Large intestine (tissue), 3 donors: ENCODE measurements at regions not wholly inside any gene's neighbourhood (a gene's known extent, or its start where the extent isn't known, plus 50 kb on each side); places are given as distances from the start of the nearest gene placed in this dataset.
A peak's percentile ranks its signal among the peaks of the same experiment; 100 is the strongest.

Source experiments
- DNase-seq, 2 donors: peaks; one replicate each; pipeline versions ENCODE4 v3.0.0 to v3.0.0-alpha.2; 2013
- H3K27ac ChIP-seq: one replicate; pipeline ENCODE4 v1.5.1; 2013; ENCODE audit warnings: low read length
- H3K27me3 ChIP-seq: 2 replicates; pipeline ENCODE4 v1.6.1; 2013; ENCODE audit warnings: low read length; ENCODE audit not compliant: control insufficient read depth, insufficient read depth
- H3K36me3 ChIP-seq: 2 replicates; pipeline ENCODE4 v1.6.1; 2013; ENCODE audit warnings: low read length; ENCODE audit not compliant: control insufficient read depth, insufficient read depth
- H3K4me1 ChIP-seq: one replicate; pipeline ENCODE4 v1.6.1; 2013; ENCODE audit warnings: low read length; ENCODE audit not compliant: control insufficient read depth, insufficient read depth
- H3K4me3 ChIP-seq: one replicate; pipeline ENCODE4 v1.5.1; 2013; ENCODE audit warnings: low read length
- H3K9me3 ChIP-seq: one replicate; pipeline ENCODE4 v1.6.1; 2013; ENCODE audit warnings: mild to moderate bottlenecking, low read depth, low read length, moderate library complexity; ENCODE audit not compliant: control insufficient read depth
- WGBS: methylation state at CpG from one replicate; pipeline ENCODE4 v1.1.5; 2013; ENCODE audit warnings: low lambda C conversion rate; ENCODE audit not compliant: insufficient coverage; 5-methylcytosine and 5-hydroxymethylcytosine counted together

- WGBS = 67% methylated on average over 1 of the region's 1 CpG
- H3K4me1 ChIP-seq = no peaks in the 10 kb centered on the region
Measured at GRCh38 chr6:128767705-128768104, 115.2 kb upstream of the LAMA2 start.

DNA sequence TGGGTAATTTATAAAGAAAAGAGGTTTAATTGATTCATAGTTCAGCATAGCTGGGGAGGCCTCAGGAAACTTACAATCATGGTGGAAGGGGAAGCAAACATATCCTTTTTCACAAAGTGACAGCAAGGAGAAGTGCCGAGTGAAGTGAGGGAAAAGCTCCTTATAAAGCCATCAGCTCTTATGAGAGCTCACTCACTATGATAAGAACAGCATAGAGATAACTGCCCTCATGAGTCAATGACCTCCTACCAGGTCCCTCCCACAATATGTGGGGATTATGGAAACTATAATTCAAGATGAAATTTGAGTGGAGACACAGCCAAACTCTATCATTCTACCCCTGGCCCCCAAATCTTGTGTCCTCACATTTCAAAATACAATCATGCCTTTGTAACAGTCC lies 115.8 kb upstream of the LAMA2 start:
- WGBS = no CpG with 5 or more reads among the region's 1 CpG
- Histone ChIP-seq H3K4me1 (no peaks in the 10 kb centered on the region), H3K36me3 (no peaks in the 10 kb centered on the region), H3K4me3 (no peak overlapping the region), H3K27ac (no peak overlapping the region), H3K9me3 (peaks cover 3% of the 10 kb centered on the region), H3K27me3 (no peaks in the 10 kb centered on the region)
- no peak for DNase-seq

More at GRCh38 chr6:128767705-128768104, 115.2 kb upstream of the LAMA2 start:
- Histone ChIP-seq H3K27me3 (no peaks in the 10 kb centered on the region), H3K4me3 (no peak overlapping the region), H3K36me3 (no peaks in the 10 kb centered on the region), H3K9me3 (peaks cover 3% of the 10 kb centered on the region), H3K27ac (no peak overlapping the region)
- DNase-seq = no peak

DNA sequence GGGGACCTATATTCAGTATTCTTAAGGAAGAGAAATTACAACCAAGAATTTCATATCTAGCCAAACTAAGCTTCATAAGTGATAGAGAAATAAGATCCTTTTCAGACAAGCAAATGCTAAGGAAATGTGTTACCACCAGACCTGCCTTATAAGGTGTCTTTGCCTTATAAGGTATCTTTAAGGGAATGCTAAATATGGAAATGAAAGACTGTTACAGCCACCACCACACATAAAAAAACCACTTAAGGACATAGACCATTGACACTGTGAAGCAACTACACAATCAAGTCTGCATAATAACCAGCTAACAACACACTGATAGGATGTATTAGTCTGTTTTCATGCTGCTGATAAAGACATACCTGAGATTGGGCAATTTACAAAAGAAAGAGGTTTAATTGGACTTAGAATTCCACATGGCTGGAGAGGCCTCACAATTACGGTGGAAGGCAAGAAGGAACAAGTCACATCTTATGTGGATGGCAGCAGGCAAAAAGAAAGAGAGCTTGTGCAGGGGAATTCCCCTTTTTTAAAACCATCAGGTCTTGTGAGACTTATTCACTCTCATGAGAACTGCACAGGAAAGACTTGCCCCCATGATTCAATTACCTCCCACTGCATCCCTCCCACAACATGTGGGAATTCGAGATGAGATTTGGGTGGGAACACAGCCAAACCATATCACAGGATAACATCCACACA lies 119.2 kb upstream of the LAMA2 start:
- H3K27me3 ChIP-seq = no peaks in the 10 kb centered on the region
- peaks cover 3% of the 10 kb centered on the region for H3K9me3 ChIP-seq
- no peaks in the 10 kb centered on the region for H3K4me1 ChIP-seq
- 40% methylated on average over 1 of the region's 2 CpGs for WGBS
- DNase-seq = peak; percentile 2 to 45
- H3K27ac ChIP-seq = no peak overlapping the region
- no peaks in the 10 kb centered on the region for H3K36me3 ChIP-seq
- no peak overlapping the region for H3K4me3 ChIP-seq

- no peaks in the 10 kb centered on the region for H3K27me3 ChIP-seq
- DNase-seq = no peak
- no peaks in the 10 kb centered on the region for H3K4me1 ChIP-seq
- no peaks in the 10 kb centered on the region for H3K36me3 ChIP-seq
- H3K9me3 ChIP-seq = no peaks in the 10 kb centered on the region
- no CpG with 5 or more reads among the region's 3 CpGs for WGBS
- H3K4me3 ChIP-seq = no peak overlapping the region
- H3K27ac ChIP-seq = no peak overlapping the region
Measured at GRCh38 chr6:128759901-128760300, 123.0 kb upstream of the LAMA2 start.

GRCh38 chr6:128759447-128759846 lies 123.5 kb upstream of the LAMA2 start:
- no peaks in the 10 kb centered on the region for H3K9me3 ChIP-seq
- DNase-seq = no peak
- no peaks in the 10 kb centered on the region for H3K36me3 ChIP-seq
- no peak overlapping the region for H3K4me3 ChIP-seq
- no peak overlapping the region for H3K27ac ChIP-seq
- no peaks in the 10 kb centered on the region for H3K27me3 ChIP-seq
- no peaks in the 10 kb centered on the region for H3K4me1 ChIP-seq

DNA sequence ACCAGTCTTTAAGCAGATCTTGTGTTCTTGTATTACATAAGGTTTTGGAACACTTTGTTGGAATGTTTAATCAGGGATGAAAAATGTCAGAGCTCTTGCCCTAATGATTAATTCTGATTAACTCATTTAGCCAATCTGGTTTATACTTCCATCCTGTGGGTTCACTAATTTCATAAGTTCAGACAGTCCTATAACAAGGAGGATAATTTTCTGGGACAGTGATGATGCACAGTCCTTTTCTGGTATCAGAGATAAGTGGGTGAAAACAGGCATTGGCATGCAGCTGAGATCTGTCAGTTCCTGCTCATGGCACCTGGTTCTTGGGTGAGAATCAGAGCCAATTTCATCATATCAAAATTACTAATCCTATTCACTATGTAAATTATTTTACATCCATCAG lies 125.0 kb upstream of the LAMA2 start:
- no peaks in the 10 kb centered on the region for H3K4me1 ChIP-seq
- no peaks in the 10 kb centered on the region for H3K36me3 ChIP-seq
- no peak for DNase-seq
- H3K27me3 ChIP-seq = no peaks in the 10 kb centered on the region
- no peak overlapping the region for H3K27ac ChIP-seq
- no peaks in the 10 kb centered on the region for H3K9me3 ChIP-seq
- H3K4me3 ChIP-seq = no peak overlapping the region

GRCh38 chr6:128754658-128755256 lies 128.2 kb upstream of the LAMA2 start:
- no peaks in the 10 kb centered on the region for H3K36me3 ChIP-seq
- no peak for DNase-seq
- H3K4me3 ChIP-seq = no peak overlapping the region
- no peaks in the 10 kb centered on the region for H3K4me1 ChIP-seq
- H3K27me3 ChIP-seq = no peaks in the 10 kb centered on the region
- 83% methylated on average over 1 of the region's 5 CpGs for WGBS
- no peaks in the 10 kb centered on the region for H3K9me3 ChIP-seq
- H3K27ac ChIP-seq = no peak overlapping the region

DNA sequence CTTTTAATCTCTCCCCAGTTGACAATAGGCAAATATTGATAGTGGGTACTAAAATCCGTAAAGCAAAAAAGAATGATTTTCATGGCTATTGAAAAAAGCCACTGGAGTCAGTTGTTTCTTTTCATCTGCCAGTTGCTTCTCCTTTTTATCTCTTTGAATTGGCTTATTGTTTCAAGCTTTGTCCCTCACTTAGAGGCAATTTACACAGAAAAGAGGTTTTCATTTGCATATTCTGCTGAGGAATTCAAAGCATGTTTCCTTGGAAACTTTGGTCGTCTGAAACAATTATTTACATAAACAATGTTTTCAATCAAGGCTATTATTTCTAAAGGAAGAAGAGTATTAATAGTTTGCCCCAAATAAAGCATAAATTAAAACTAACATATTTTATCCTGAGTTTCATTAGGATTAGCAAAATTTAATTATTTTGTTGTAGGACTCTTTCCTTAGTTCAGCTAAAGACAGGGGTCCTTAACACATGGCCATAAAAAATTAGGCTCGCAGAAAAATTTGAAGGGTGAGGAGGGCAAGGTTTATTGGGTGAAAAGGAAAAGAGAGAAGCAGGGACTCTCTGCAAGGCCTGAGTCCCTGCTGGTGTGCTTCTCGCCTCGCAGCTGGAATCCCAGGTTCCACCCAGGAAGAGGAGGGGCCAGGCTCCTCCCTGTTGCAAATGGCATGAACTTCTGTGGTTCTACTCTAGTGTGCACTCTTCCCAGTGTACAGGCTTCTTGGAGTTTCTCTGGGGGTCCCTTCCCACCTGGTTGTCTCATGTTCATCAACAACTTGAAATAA lies 138.8 kb upstream of the LAMA2 start:
- H3K4me1 ChIP-seq = peaks cover 2% of the 10 kb centered on the region
- 0% methylated on average over 1 of the region's 5 CpGs for WGBS
- H3K27ac ChIP-seq = no peak overlapping the region
- peaks cover 3% of the 10 kb centered on the region for H3K9me3 ChIP-seq
- H3K36me3 ChIP-seq = no peaks in the 10 kb centered on the region
- H3K27me3 ChIP-seq = no peaks in the 10 kb centered on the region
- no peak for DNase-seq
- H3K4me3 ChIP-seq = no peak overlapping the region

DNA sequence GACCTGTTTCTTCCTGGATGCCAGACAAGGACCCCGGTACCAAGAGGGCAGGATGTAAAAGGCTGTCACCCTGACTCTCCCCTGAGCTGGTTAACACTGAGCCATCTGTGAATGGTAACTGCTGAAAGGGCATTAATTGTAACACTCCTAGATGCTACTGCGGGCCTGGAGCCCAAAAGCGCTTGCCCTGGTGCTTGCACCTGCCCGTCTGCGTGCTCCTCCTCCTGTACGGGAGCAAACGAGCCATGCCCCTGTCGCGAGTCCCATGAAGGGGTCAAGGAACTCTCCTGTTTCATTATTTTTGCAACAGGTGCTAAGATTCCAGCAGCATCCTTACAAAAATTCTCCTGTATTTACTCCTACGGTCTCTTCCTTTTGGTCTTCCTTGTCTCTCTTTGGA lies 140.0 kb upstream of the LAMA2 start:
- Histone ChIP-seq H3K4me1 (peaks cover 3% of the 10 kb centered on the region), H3K36me3 (no peaks in the 10 kb centered on the region), H3K4me3 (no peak overlapping the region), H3K27ac (no peak overlapping the region), H3K27me3 (no peaks in the 10 kb centered on the region), H3K9me3 (peaks cover 3% of the 10 kb centered on the region)
- no CpG with 5 or more reads among the region's 10 CpGs for WGBS
- no peak for DNase-seq

GRCh38 chr6:128740951-128741350 lies 142.0 kb upstream of the LAMA2 start:
- peaks cover 3% of the 10 kb centered on the region for H3K9me3 ChIP-seq
- DNase-seq = peak in 1 of 2 donors; percentile 9
- H3K4me1 ChIP-seq = peaks cover 3% of the 10 kb centered on the region
- no peaks in the 10 kb centered on the region for H3K36me3 ChIP-seq
- WGBS = no CpG with 5 or more reads among the region's 1 CpG
- H3K27me3 ChIP-seq = no peaks in the 10 kb centered on the region
- H3K4me3 ChIP-seq = no peak overlapping the region
- peak overlapping the region; percentile 8 for H3K27ac ChIP-seq
